ENCODE measurements at regions not wholly inside any gene's neighbourhood (a gene's known extent, or its start where the extent isn't known, plus 50 kb on each side); places are given as distances from the start of the nearest gene placed in this dataset.

GRCh38 chr5:104345222-104346016 lies 782.8 kb upstream of the NUDT12 start:
- Mint-ChIP-seq H3K27ac (no peak overlapping the region), H3K27me3 (ENCODE audit: low read depth in 2 of 2) (no peaks in the 10 kb centered on the region), H3K9me3 (peaks cover 9 to 11% of the 10 kb centered on the region in 2 donors), H3K36me3 (no peaks in the 10 kb centered on the region), H3K4me3 (no peak overlapping the region), H3K4me1 (no peaks in the 10 kb centered on the region)
- Histone ChIP-seq H3K9me3 (ENCODE audit: control insufficient read depth, insufficient read depth, low read length) (no peaks in the 10 kb centered on the region), H3K27ac (ENCODE audit: low read length) (no peak overlapping the region), H3K4me3 (ENCODE audit: low read length) (no peak overlapping the region), H3K36me3 (ENCODE audit: control insufficient read depth, insufficient read depth, low read length) (no peaks in the 10 kb centered on the region), H3K4me1 (ENCODE audit: control insufficient read depth, insufficient read depth, low read length) (no peaks in the 10 kb centered on the region), H3K27me3 (ENCODE audit: control insufficient read depth, insufficient read depth, low read length) (no peaks in the 10 kb centered on the region)
- TF ChIP-seq CTCF (IDR thresholded peaks at IDR 0.05): no peak
- intact Hi-C loops (cut with micrococcal nuclease): no loop called here
- ATAC-seq (no peak), DNase-seq (no peak)
- 77% methylated on average over 7 of the region's 7 CpGs for WGBS (ENCODE audit: insufficient coverage)

GRCh38 chr5:104344809-104345208 lies 782.2 kb upstream of the NUDT12 start:
- ATAC-seq (no peak), DNase-seq (no peak)
- H3K9me3 Mint-ChIP-seq: peaks cover 13 to 15% of the 10 kb centered on the region in 2 donors
- H3K36me3 Mint-ChIP-seq: no peaks in the 10 kb centered on the region
- no peaks in the 10 kb centered on the region for H3K4me1 ChIP-seq (ENCODE audit: control insufficient read depth, insufficient read depth, low read length)
- no peak overlapping the region for H3K4me3 ChIP-seq (ENCODE audit: low read length)
- WGBS (ENCODE audit: insufficient coverage): 100% methylated on average over 1 of the region's 2 CpGs
- H3K9me3 ChIP-seq (ENCODE audit: control insufficient read depth, insufficient read depth, low read length): no peaks in the 10 kb centered on the region
- no peak overlapping the region for H3K27ac ChIP-seq (ENCODE audit: low read length)
- no peaks in the 10 kb centered on the region for H3K36me3 ChIP-seq (ENCODE audit: control insufficient read depth, insufficient read depth, low read length)
- no peak overlapping the region for H3K4me3 Mint-ChIP-seq
- H3K4me1 Mint-ChIP-seq: no peaks in the 10 kb centered on the region
- no peak for TF ChIP-seq CTCF (IDR thresholded peaks at IDR 0.05)
- no peaks in the 10 kb centered on the region for H3K27me3 Mint-ChIP-seq (ENCODE audit: low read depth in 2 of 2)
- intact Hi-C loops (cut with micrococcal nuclease): no loop called here
- H3K27me3 ChIP-seq (ENCODE audit: control insufficient read depth, insufficient read depth, low read length): no peaks in the 10 kb centered on the region
- H3K27ac Mint-ChIP-seq: no peak overlapping the region

DNA sequence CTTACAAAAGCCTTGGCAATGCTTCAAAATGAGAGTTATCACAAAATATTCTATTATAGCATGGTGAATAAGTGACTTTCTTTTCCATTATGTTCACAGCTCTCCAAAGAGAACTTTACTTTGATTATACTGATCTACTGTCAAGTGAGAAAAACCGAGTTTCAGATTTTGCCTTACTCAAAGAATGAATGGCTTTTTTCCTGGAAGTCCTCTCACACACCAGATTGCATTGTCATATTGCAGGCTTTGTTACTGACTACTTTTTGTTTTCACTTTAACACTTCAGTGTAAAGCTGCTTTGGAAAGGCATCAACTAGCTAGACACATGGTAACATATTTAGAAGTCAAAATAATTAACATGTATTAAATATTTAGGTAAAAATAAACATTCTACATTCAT lies 765.2 kb upstream of the NUDT12 start:
- intact Hi-C loops (cut with micrococcal nuclease): no loop called here
- no peaks in the 10 kb centered on the region for H3K27me3 ChIP-seq (ENCODE audit: control insufficient read depth, insufficient read depth, low read length)
- H3K27ac ChIP-seq (ENCODE audit: low read length): no peak overlapping the region
- H3K4me3 ChIP-seq (ENCODE audit: low read length): no peak overlapping the region
- peaks cover 16 to 27% of the 10 kb centered on the region in 2 donors for H3K9me3 Mint-ChIP-seq
- no peaks in the 10 kb centered on the region for H3K4me1 ChIP-seq (ENCODE audit: control insufficient read depth, insufficient read depth, low read length)
- H3K36me3 Mint-ChIP-seq: no peaks in the 10 kb centered on the region
- ATAC-seq (no peak), DNase-seq (no peak)
- H3K36me3 ChIP-seq (ENCODE audit: control insufficient read depth, insufficient read depth, low read length): no peaks in the 10 kb centered on the region
- no peaks in the 10 kb centered on the region for H3K9me3 ChIP-seq (ENCODE audit: control insufficient read depth, insufficient read depth, low read length)
- H3K27ac Mint-ChIP-seq: no peak overlapping the region
- TF ChIP-seq CTCF (IDR thresholded peaks at IDR 0.05): no peak
- no peak overlapping the region for H3K4me3 Mint-ChIP-seq
- H3K27me3 Mint-ChIP-seq (ENCODE audit: low read depth in 2 of 2): no peaks in the 10 kb centered on the region
- WGBS (ENCODE audit: insufficient coverage): 60% methylated on average over 1 of the region's 1 CpG
- no peaks in the 10 kb centered on the region for H3K4me1 Mint-ChIP-seq

- Histone ChIP-seq H3K27me3 (ENCODE audit: control insufficient read depth, insufficient read depth, low read length) (no peaks in the 10 kb centered on the region), H3K9me3 (ENCODE audit: control insufficient read depth, insufficient read depth, low read length) (no peaks in the 10 kb centered on the region), H3K27ac (ENCODE audit: low read length) (no peak overlapping the region), H3K36me3 (ENCODE audit: control insufficient read depth, insufficient read depth, low read length) (no peaks in the 10 kb centered on the region), H3K4me3 (ENCODE audit: low read length) (no peak overlapping the region), H3K4me1 (ENCODE audit: control insufficient read depth, insufficient read depth, low read length) (no peaks in the 10 kb centered on the region)
- DNase-seq (no peak), ATAC-seq (no peak)
- no peak overlapping the region for H3K4me3 Mint-ChIP-seq
- no peak overlapping the region for H3K27ac Mint-ChIP-seq
- no peak for TF ChIP-seq CTCF (IDR thresholded peaks at IDR 0.05)
- intact Hi-C loops (cut with micrococcal nuclease): no loop called here
- no peaks in the 10 kb centered on the region for H3K4me1 Mint-ChIP-seq
- H3K36me3 Mint-ChIP-seq: no peaks in the 10 kb centered on the region
- peaks cover 13 to 23% of the 10 kb centered on the region in 2 donors for H3K9me3 Mint-ChIP-seq
- H3K27me3 Mint-ChIP-seq (ENCODE audit: low read depth in 2 of 2): no peaks in the 10 kb centered on the region
Measured at GRCh38 chr5:104326966-104327365, 764.4 kb upstream of the NUDT12 start.

All from natural killer cell (primary cell).